T-helper 2 cell (primary cell): ENCODE measurements at regions not wholly inside any gene's neighbourhood (a gene's known extent, or its start where the extent isn't known, plus 50 kb on each side); places are given as distances from the start of the nearest gene placed in this dataset.

Experiments used
- DNase-seq, 5 experiments: peaks; one replicate each; pipeline versions ENCODE4 v3.0.0 to v3.0.0-alpha.2; 2012 to 2022

- DNase-seq: peak in 1 of 5 experiments; percentile 46
These were observed 360.1 kb downstream of the SHQ1 start for GRCh38 chr3:72487946-72488737.

GRCh38 chr3:72487078-72487765, 361.0 kb downstream of the SHQ1 start:
- DNase-seq: peak in 2 of 5 experiments; percentile 15 to 80

- DNase-seq: no peak
These were observed 362.6 kb downstream of the SHQ1 start for GRCh38 chr3:72485641-72486040.

GRCh38 chr3:72483554-72484104, 364.6 kb downstream of the SHQ1 start:
- no peak for DNase-seq

GRCh38 chr3:72482589-72483321, 365.5 kb downstream of the SHQ1 start:
- DNase-seq: peak in 4 of 5 experiments; percentile 6 to 91 (median 58)

- DNase-seq: peak in 1 of 5 experiments; percentile 54
These were observed 366.7 kb downstream of the SHQ1 start for GRCh38 chr3:72481542-72481941.

GRCh38 chr3:72480366-72480765, 367.9 kb downstream of the SHQ1 start:
- no peak for DNase-seq

- DNase-seq: no peak
These were observed 368.5 kb downstream of the SHQ1 start for GRCh38 chr3:72479651-72480215.

GRCh38 chr3:72476139-72476483, 372.1 kb downstream of the SHQ1 start:
- DNase-seq: no peak

- DNase-seq: peak in 1 of 5 experiments; percentile 82
These were observed 372.7 kb downstream of the SHQ1 start for GRCh38 chr3:72475258-72476138.

- peak in 1 of 5 experiments; percentile 75 for DNase-seq
These were observed 373.5 kb downstream of the SHQ1 start for GRCh38 chr3:72474775-72475174.

GRCh38 chr3:72473156-72473555, 375.1 kb downstream of the SHQ1 start:
- DNase-seq: peak in 1 of 5 experiments; percentile 70

GRCh38 chr3:72470904-72471417, 377.3 kb downstream of the SHQ1 start:
- no peak for DNase-seq

GRCh38 chr3:72465853-72466252, 382.4 kb downstream of the SHQ1 start:
- no peak for DNase-seq

- no peak for DNase-seq
These were observed 385.2 kb downstream of the SHQ1 start for GRCh38 chr3:72463083-72463482.

GRCh38 chr3:72462595-72463011, 385.6 kb downstream of the SHQ1 start:
- DNase-seq: no peak

GRCh38 chr3:72461787-72462186, 386.5 kb downstream of the SHQ1 start:
- no peak for DNase-seq

GRCh38 chr3:72460205-72461174, 387.8 kb downstream of the SHQ1 start:
- no peak for DNase-seq

- no peak for DNase-seq
These were observed 388.7 kb downstream of the SHQ1 start for GRCh38 chr3:72459588-72459987.

- DNase-seq: no peak
These were observed 389.9 kb downstream of the SHQ1 start for GRCh38 chr3:72458375-72458774.
